ENCODE measurements at regions not wholly inside any gene's neighbourhood (a gene's known extent, or its start where the extent isn't known, plus 50 kb on each side); places are given as distances from the start of the nearest gene placed in this dataset.

DNA sequence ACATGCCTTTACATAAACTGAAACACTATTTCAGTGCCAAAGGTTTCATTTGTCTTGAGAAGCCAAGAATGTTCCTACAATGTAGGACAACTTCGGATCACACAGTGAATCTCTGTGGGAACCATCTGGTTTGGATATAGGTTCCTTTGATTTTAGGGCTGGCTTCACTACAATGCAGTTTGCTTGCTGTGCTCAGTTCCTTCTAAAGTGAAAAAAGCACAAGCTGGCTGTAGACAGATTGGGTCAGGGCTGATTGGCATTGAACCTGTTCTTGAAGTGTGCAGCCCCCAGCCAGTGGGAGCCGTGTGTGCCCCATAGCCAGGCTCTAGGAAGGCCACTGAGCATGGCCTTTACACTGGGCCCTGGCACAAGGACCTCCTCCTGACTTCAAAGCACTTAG is 167.9 kb upstream of the HNRNPA3 start:
- H3K36me3 ChIP-seq = no peaks in the 10 kb centered on the region
- no peak overlapping the region for H3K27ac ChIP-seq
- no peaks in the 10 kb centered on the region for H3K9me3 ChIP-seq
- no peaks in the 10 kb centered on the region for H3K4me1 ChIP-seq
- no peak for DNase-seq
- H3K27me3 ChIP-seq = no peaks in the 10 kb centered on the region
- no peak overlapping the region for H3K4me3 ChIP-seq
- TF ChIP-seq, protein P1, sequence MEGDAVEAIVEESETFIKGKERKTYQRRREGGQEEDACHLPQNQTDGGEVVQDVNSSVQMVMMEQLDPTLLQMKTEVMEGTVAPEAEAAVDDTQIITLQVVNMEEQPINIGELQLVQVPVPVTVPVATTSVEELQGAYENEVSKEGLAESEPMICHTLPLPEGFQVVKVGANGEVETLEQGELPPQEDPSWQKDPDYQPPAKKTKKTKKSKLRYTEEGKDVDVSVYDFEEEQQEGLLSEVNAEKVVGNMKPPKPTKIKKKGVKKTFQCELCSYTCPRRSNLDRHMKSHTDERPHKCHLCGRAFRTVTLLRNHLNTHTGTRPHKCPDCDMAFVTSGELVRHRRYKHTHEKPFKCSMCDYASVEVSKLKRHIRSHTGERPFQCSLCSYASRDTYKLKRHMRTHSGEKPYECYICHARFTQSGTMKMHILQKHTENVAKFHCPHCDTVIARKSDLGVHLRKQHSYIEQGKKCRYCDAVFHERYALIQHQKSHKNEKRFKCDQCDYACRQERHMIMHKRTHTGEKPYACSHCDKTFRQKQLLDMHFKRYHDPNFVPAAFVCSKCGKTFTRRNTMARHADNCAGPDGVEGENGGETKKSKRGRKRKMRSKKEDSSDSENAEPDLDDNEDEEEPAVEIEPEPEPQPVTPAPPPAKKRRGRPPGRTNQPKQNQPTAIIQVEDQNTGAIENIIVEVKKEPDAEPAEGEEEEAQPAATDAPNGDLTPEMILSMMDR (IDR thresholded peaks at IDR 0.05) = no peak
- TF ChIP-seq POLR2A (IDR thresholded peaks at IDR 0.05) = no peak

DNA sequence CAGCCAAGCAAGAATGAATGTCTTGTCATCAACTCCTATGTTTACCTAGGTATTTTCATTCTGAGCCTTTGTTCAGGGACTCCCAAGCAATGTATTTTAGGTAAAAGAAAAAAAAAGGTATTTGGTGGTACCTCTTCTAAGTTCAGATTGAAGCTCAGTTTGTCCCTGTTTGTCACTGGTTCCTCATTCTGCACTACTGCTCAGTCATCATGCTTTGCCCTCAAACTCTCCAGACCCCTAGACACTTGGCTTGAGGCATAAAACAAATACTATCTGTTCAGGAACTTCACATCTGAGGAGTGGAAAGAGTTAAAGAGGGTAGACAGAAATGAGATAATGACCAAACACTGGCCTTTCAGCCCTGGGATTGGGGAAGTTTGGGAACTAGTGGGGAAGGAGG is 163.6 kb upstream of the HNRNPA3 start:
- no peaks in the 10 kb centered on the region for H3K9me3 ChIP-seq
- TF ChIP-seq POLR2A (IDR thresholded peaks at IDR 0.05) = no peak
- TF ChIP-seq, protein P1 (IDR thresholded peaks at IDR 0.05) = no peak
- no peaks in the 10 kb centered on the region for H3K36me3 ChIP-seq
- DNase-seq = no peak
- H3K27me3 ChIP-seq = no peaks in the 10 kb centered on the region
- H3K27ac ChIP-seq = no peak overlapping the region
- H3K4me1 ChIP-seq = no peaks in the 10 kb centered on the region
- no peak overlapping the region for H3K4me3 ChIP-seq

DNA sequence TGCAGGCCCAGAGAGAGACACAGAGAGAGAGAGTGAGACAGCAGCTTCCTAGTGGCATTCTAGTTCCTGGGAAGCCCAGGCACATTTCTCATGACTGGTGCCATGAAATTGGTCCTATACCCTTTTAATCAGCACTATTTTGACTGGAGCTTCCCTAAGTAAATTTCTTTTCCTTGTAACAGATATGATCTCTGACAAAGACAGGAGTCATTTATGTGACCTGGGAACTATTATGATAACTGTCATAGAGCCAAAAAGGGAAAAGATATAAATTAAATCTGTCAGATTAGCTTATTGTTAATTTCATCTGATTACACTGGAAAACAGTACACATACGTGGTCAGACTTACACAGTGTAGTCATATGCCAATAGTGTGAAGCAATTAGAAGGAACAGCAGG is 161.3 kb upstream of the HNRNPA3 start:
- Histone ChIP-seq H3K36me3 (no peaks in the 10 kb centered on the region), H3K27ac (no peak overlapping the region), H3K27me3 (no peaks in the 10 kb centered on the region), H3K4me1 (no peaks in the 10 kb centered on the region), H3K9me3 (no peaks in the 10 kb centered on the region), H3K4me3 (no peak overlapping the region)
- no peak for TF ChIP-seq POLR2A (IDR thresholded peaks at IDR 0.05)
- TF ChIP-seq, protein P1 (IDR thresholded peaks at IDR 0.05) = no peak
- no peak for DNase-seq

DNA sequence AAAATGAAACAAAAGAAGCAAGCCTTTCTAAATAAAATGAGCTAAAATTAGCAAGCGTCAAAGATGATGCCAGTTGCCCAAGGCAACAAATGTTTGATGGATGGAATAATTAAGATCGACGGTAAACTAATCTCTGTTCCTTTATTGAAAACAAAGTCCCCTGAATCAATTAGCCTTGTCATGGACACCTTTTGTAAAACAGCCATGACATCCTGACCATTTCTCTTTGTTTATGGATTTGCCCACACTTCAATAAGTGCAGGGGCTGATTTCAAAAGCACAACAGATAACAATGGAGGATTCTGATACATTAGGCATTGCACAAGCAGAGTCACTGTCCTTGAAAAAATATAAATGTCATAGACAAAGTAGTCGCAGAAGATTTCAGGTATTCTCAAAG is 160.1 kb upstream of the HNRNPA3 start:
- Histone ChIP-seq H3K27ac (no peak overlapping the region), H3K4me1 (no peaks in the 10 kb centered on the region), H3K4me3 (no peak overlapping the region), H3K36me3 (no peaks in the 10 kb centered on the region), H3K9me3 (no peaks in the 10 kb centered on the region), H3K27me3 (no peaks in the 10 kb centered on the region)
- DNase-seq = no peak
- TF ChIP-seq, protein P1 (IDR thresholded peaks at IDR 0.05) = no peak
- no peak for TF ChIP-seq POLR2A (IDR thresholded peaks at IDR 0.05)

DNA sequence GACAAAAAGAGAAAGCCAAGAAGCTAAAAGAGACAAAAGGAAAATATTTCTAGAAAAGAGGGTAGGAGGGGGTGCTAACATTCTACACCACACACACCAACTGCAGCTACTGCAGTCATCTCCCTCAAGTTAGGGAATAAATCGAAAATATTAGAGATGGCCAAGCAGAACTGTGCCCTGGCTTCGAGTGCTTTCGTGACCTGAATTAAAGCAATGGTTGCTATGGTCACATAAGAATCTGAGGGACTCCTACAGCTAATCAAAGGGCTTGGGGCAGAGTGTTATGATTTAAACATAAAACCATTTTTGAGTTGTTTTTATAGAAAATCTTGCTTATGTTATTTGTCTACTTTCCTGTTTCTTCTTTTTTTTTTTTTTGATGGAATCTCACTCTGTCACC is 159.6 kb upstream of the HNRNPA3 start:
- Histone ChIP-seq H3K27me3 (no peaks in the 10 kb centered on the region), H3K9me3 (no peaks in the 10 kb centered on the region), H3K36me3 (no peaks in the 10 kb centered on the region), H3K27ac (no peak overlapping the region), H3K4me3 (no peak overlapping the region), H3K4me1 (no peaks in the 10 kb centered on the region)
- TF ChIP-seq, protein P1 (IDR thresholded peaks at IDR 0.05) = no peak
- no peak for TF ChIP-seq POLR2A (IDR thresholded peaks at IDR 0.05)
- DNase-seq = no peak

DNA sequence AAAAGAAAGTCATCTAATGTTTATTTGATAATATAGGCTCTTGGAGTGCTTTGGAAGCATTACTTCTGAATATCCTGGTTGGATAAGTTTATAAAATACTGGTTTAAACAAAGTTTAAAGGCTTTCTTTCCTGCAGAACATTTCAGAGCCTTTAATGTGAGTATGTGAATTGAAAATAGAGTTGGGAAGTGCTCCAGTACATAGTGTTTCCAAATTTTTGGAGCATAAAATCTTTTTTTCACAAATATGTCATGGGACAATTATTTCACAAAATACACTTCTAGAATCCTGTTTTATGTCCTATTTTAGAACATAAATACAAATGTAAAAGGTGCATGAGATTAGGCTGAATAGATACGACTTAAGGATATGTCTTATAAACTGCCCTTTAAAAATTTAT is 158.9 kb upstream of the HNRNPA3 start:
- no peaks in the 10 kb centered on the region for H3K27me3 ChIP-seq
- no peak overlapping the region for H3K4me3 ChIP-seq
- H3K27ac ChIP-seq = no peak overlapping the region
- no peaks in the 10 kb centered on the region for H3K9me3 ChIP-seq
- H3K36me3 ChIP-seq = no peaks in the 10 kb centered on the region
- no peaks in the 10 kb centered on the region for H3K4me1 ChIP-seq
- no peak for DNase-seq
- TF ChIP-seq, protein P1 (IDR thresholded peaks at IDR 0.05) = no peak
- no peak for TF ChIP-seq POLR2A (IDR thresholded peaks at IDR 0.05)

All from Peyer's patch (tissue), 4 donors.